Erythroblast (primary cell): ENCODE measurements at regions not wholly inside any gene's neighbourhood (a gene's known extent, or its start where the extent isn't known, plus 50 kb on each side); places are given as distances from the start of the nearest gene placed in this dataset.

Experiments used
- GATA1 ChIP-seq: IDR thresholded peaks from 2 replicates; pipeline ENCODE4 v1.6.1; 2011; ENCODE audit warnings: low read depth, mild to moderate bottlenecking, control low read depth, low read length, moderate library complexity
- POLR2A ChIP-seq: IDR thresholded peaks from 2 replicates; pipeline ENCODE4 v1.6.1; 2011; ENCODE audit warnings: mild to moderate bottlenecking, low read length

DNA sequence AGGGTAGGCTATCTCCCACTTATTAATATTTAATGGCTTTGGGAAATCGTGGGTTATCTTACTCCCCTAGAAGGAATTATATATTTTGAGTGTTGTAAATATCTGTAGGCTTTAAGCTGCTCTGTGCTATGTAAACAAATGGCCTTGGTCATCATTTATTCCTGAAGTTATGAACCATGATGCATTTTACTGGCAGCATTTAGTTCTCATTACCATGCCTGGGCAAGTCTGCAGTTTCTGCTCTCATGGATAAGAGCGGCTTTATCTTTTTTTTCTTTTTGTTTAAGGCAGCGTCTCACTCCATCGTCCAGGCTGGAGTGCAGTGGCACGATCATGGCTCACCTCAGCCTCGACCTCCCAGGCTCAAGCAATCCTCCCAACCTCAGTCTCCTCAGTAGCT, 156.1 kb downstream of the IRS2 start:
- TF ChIP-seq POLR2A: no peak
- TF ChIP-seq GATA1: no peak
